ENCODE measurements at regions not wholly inside any gene's neighbourhood (a gene's known extent, or its start where the extent isn't known, plus 50 kb on each side); places are given as distances from the start of the nearest gene placed in this dataset.

GRCh38 chr6:14381829-14382677, 264.5 kb downstream of the CD83 start:
- no peaks in the 10 kb centered on the region for H3K9me2 ChIP-seq
- no peaks in the 10 kb centered on the region for H3K9me3 ChIP-seq
- no peak overlapping the region for H3K9ac ChIP-seq
- WGBS (ENCODE audit: low lambda C conversion rate): 54% methylated on average over 8 of the region's 10 CpGs
- no peaks in the 10 kb centered on the region for H4K20me1 ChIP-seq (ENCODE audit: insufficient read depth)
- H3K27me3 ChIP-seq (ENCODE audit: insufficient read depth): no peaks in the 10 kb centered on the region
- TF ChIP-seq RAD21 (IDR thresholded peaks at IDR 0.05; ENCODE audit: low read length): no peak
- TF ChIP-seq RFX5 (IDR thresholded peaks at IDR 0.05; ENCODE audit: low read length): no peak
- no peak for TF ChIP-seq CTCF (IDR thresholded peaks at IDR 0.05)
- no peak for TF ChIP-seq IRF3 (IDR thresholded peaks at IDR 0.05; ENCODE audit: low read depth, low read length)
- no peak for TF ChIP-seq RCOR1 (IDR thresholded peaks at IDR 0.05; ENCODE audit: low read length)
- no peak for TF ChIP-seq SIN3A (IDR thresholded peaks at IDR 0.05; ENCODE audit: borderline replicate concordance, low read depth, low read length)
- TF ChIP-seq YY1 (IDR thresholded peaks at IDR 0.05; ENCODE audit: low read depth): no peak
- no peak for TF ChIP-seq TEAD4 (IDR thresholded peaks at IDR 0.05; ENCODE audit: borderline replicate concordance, insufficient read depth)
- TF ChIP-seq GABPA (IDR thresholded peaks at IDR 0.05; ENCODE audit: low read depth): no peak
- no peak for TF ChIP-seq MEF2A (IDR thresholded peaks at IDR 0.05; ENCODE audit: borderline replicate concordance, low read depth)
- TF ChIP-seq POLR2AphosphoS5 (IDR thresholded peaks at IDR 0.05; ENCODE audit: low read depth, low read length): no peak
- no peak for TF ChIP-seq FOXJ3 (CRISPR knock-in tag; IDR thresholded peaks at IDR 0.05)
- no peak for TF ChIP-seq MXI1 (IDR thresholded peaks at IDR 0.05; ENCODE audit: low read depth, low read length)
- TF ChIP-seq USF2 (IDR thresholded peaks at IDR 0.05; ENCODE audit: borderline replicate concordance, low read depth, low read length): no peak
- TF ChIP-seq REST (IDR thresholded peaks at IDR 0.05; ENCODE audit: low read depth, low read length): no peak
- TF ChIP-seq ZBTB33 (IDR thresholded peaks at IDR 0.05; ENCODE audit: borderline replicate concordance, low read depth): no peak
- no peak overlapping the region for H3K27ac ChIP-seq (ENCODE audit: low read depth in 2 of 2, low read length in 1 of 2)
- no peak for DNase-seq
- H3K36me3 ChIP-seq (replicated peaks in 1 of 2; ENCODE audit: control insufficient read depth in 1 of 2, insufficient read depth in 2 of 2, low read length in 1 of 2): no peaks in the 10 kb centered on the region
- H3K4me3 ChIP-seq (ENCODE audit: low read depth in 2 of 2, low read length in 1 of 2): no peak overlapping the region
- ChIA-PET CTCF (no interaction called here), POLR2A (no interaction called here)
- H3K79me2 ChIP-seq (ENCODE audit: insufficient read depth): no peaks in the 10 kb centered on the region
- no peak overlapping the region for H3K4me2 ChIP-seq
- H2AFZ ChIP-seq (ENCODE audit: low read depth): no peak overlapping the region
- H3K4me1 ChIP-seq (ENCODE audit: control insufficient read depth in 1 of 2, insufficient read depth in 2 of 2, low read depth in 1 of 2, low read length in 1 of 2): peaks cover 0 to 9% of the 10 kb centered on the region in 2 experiments; a peak in 2 of 4 replicates
- H3F3A ChIP-seq (replicated peaks; ENCODE audit: insufficient read depth): no peaks in the 10 kb centered on the region

All from SK-N-SH (cell line).